Endothelial cell of umbilical vein (primary cell): ENCODE measurements at regions not wholly inside any gene's neighbourhood (a gene's known extent, or its start where the extent isn't known, plus 50 kb on each side); places are given as distances from the start of the nearest gene placed in this dataset.

ENCODE experiments used
- BruUV-seq: library from RNA; stranded (reverse); fragments of 400-500 nt; replicated peaks from 2 replicates; lab custom pipeline; 2021; lab: Mats Ljungman, UMichigan
- CTCF ChIA-PET: fragments of 300-600, 350-600 bp; sonication (Branson Sonifier 250); formaldehyde crosslinking; loops from one replicate; lab custom pipeline; 2021; ENCODE audit warnings: antibody characterized with exemption, inconsistent platforms; lab: Charles Lee
- POLR2A ChIA-PET: fragments of 300-600, 350-600 bp; sonication (Branson Sonifier 250); formaldehyde crosslinking; loops from one replicate; lab custom pipeline; 2021; ENCODE audit warnings: antibody characterized with exemption, inconsistent platforms; lab: Charles Lee
- DNase-seq: peaks from one replicate; pipeline ENCODE4 v3.0.0-alpha.2; 2011; ENCODE audit warnings: low read depth, low spot score
- FAIRE-seq: peaks from 2 replicates; lab custom pipeline; 2011; peaks lifted over from hg19 to GRCh38; lab: Jason Lieb, UNC
- H2AFZ ChIP-seq: 2 replicates; pipeline ENCODE4 v1.6.0; 2012; ENCODE audit warnings: low read depth, low read length, control low read depth, inconsistent platforms
- H3K27ac ChIP-seq: 2 replicates; pipeline ENCODE4 v1.5.1; 2011; ENCODE audit warnings: low read depth, mild to moderate bottlenecking, control low read depth, low read length, moderate library complexity; ENCODE audit not compliant: insufficient read depth
- H3K27me3 ChIP-seq, 2 experiments: 2 replicates each; pipeline versions ENCODE4 v1.6.0 to v1.6.1; 2011; ENCODE audit warnings: low read length in 2 of 2, mixed read lengths in 1 of 2; ENCODE audit not compliant: control insufficient read depth in 2 of 2, insufficient read depth in 2 of 2
- H3K36me3 ChIP-seq, 2 experiments: 2 replicates in 1 of 2; 3 replicates in 1 of 2; pipeline ENCODE4 v1.5.1; 2011; ENCODE audit warnings: low read length in 2 of 2, mild to moderate bottlenecking in 1 of 2, moderate library complexity in 1 of 2; ENCODE audit not compliant: control insufficient read depth in 2 of 2, insufficient read depth in 2 of 2; ENCODE audit errors: extremely low read depth in 1 of 2
- H3K4me1 ChIP-seq: 3 replicates; pipeline ENCODE4 v1.5.1; 2011; ENCODE audit warnings: mild to moderate bottlenecking, low read length; ENCODE audit not compliant: control insufficient read depth, insufficient read depth; ENCODE audit errors: extremely low read depth
- H3K4me2 ChIP-seq: 2 replicates; pipeline ENCODE4 v1.6.1; 2011; ENCODE audit warnings: low read length, control low read depth, mixed read lengths; ENCODE audit not compliant: insufficient read depth
- H3K4me3 ChIP-seq, 3 experiments: fragments of 200-600 bp in 1 of 3; sonication (generic), shearing (Covaris generic) in 1 of 3; replicated peaks in 1 of 3; 2 replicates each; pipeline ENCODE4 v1.5.1; 2011 to 2016; ENCODE audit warnings: control low read depth in 3 of 3, low read length in 3 of 3, mild to moderate bottlenecking in 2 of 3, inconsistent platforms in 1 of 3, low read depth in 1 of 3, moderate library complexity in 1 of 3; ENCODE audit not compliant: insufficient read depth in 1 of 3
- H3K79me2 ChIP-seq: 2 replicates; pipeline ENCODE4 v1.6.0; 2012; ENCODE audit warnings: low read length, inconsistent platforms; ENCODE audit not compliant: control insufficient read depth, insufficient read depth
- H3K9ac ChIP-seq: replicated peaks from 2 replicates; pipeline ENCODE3; 2011; ENCODE audit warnings: low read length, control low read depth; ENCODE audit not compliant: insufficient read depth; ENCODE audit errors: extremely low read depth
- H3K9me1 ChIP-seq: replicated peaks from 3 replicates; pipeline ENCODE4 v1.6.0; 2011; ENCODE audit warnings: mild to moderate bottlenecking, low read length; ENCODE audit not compliant: control insufficient read depth, insufficient read depth; ENCODE audit errors: extremely low read depth
- H3K9me3 ChIP-seq: replicated peaks from 2 replicates; pipeline ENCODE4 v1.5.1; 2012; ENCODE audit warnings: low read length, inconsistent platforms; ENCODE audit not compliant: control insufficient read depth, insufficient read depth
- H4K20me1 ChIP-seq: replicated peaks from 2 replicates; pipeline ENCODE3; 2011; ENCODE audit warnings: mild to moderate bottlenecking, low read length; ENCODE audit not compliant: control insufficient read depth, insufficient read depth; ENCODE audit errors: extremely low read depth
- EZH2 ChIP-seq: IDR thresholded peaks from 2 replicates; pipeline ENCODE4 v1.6.1; 2012; ENCODE audit warnings: borderline replicate concordance, low read depth, mild to moderate bottlenecking, moderate library complexity, low read length, inconsistent platforms; ENCODE audit not compliant: severe bottlenecking
- FOS ChIP-seq: IDR thresholded peaks from 2 replicates; pipeline ENCODE4 v1.6.1; 2011; ENCODE audit warnings: mild to moderate bottlenecking, low read length, moderate library complexity, borderline replicate concordance; ENCODE audit not compliant: insufficient read depth
- GATA2 ChIP-seq: IDR thresholded peaks from 2 replicates; pipeline ENCODE4 v1.7.0; 2011; ENCODE audit warnings: low read depth, mild to moderate bottlenecking, moderate library complexity, mixed read lengths, low read length; ENCODE audit not compliant: insufficient read length, insufficient read depth
- JUN ChIP-seq: IDR thresholded peaks from 2 replicates; pipeline ENCODE4 v1.6.1; 2011; ENCODE audit warnings: borderline replicate concordance, low read depth; ENCODE audit not compliant: insufficient read length, insufficient read depth
- MYC ChIP-seq: IDR thresholded peaks from one replicate; pipeline ENCODE4 v1.6.1; 2011; ENCODE audit warnings: mild to moderate bottlenecking, low read depth, low read length
- POLR2A ChIP-seq: IDR thresholded peaks from 2 replicates; pipeline ENCODE4 v1.6.1; 2012; ENCODE audit warnings: low read depth, mild to moderate bottlenecking, control low read depth, low read length
- POLR2AphosphoS5 ChIP-seq: IDR thresholded peaks from 2 replicates; pipeline ENCODE4 v1.6.1; 2012; ENCODE audit warnings: low read depth, mild to moderate bottlenecking, control low read depth, low read length, moderate library complexity; ENCODE audit not compliant: insufficient read depth
- dilution Hi-C: fragments of 300-500 bp; cut with MboI; formaldehyde crosslinking; loops from one replicate; pipeline ENCODE4 v1.15.0; 2019; ENCODE audit warnings: low sequenced_read_pairs; ENCODE audit not compliant: extremely low pct_ligation_motif_present
- intact Hi-C: fragments of 100-400 bp; cut with micrococcal nuclease; formaldehyde crosslinking; loops from one replicate; pipeline ENCODE4 v1.10.0; 2022
- TF ChIP-seq, protein P1 (sequence below): IDR thresholded peaks from 2 replicates; pipeline ENCODE4 v1.6.1; 2011; ENCODE audit not compliant: insufficient read depth, insufficient read length
- TF ChIP-seq, protein P2 (sequence below), 2 donors: IDR thresholded peaks; 1 replicate in 1 of 2; 2 replicates in 1 of 2; pipeline ENCODE4 v1.5.1; 2011; ENCODE audit warnings: low read length in 2 of 2, mild to moderate bottlenecking in 2 of 2, moderate library complexity in 2 of 2, control low read depth in 1 of 2, inconsistent platforms in 1 of 2, low read depth in 1 of 2; ENCODE audit not compliant: insufficient read depth in 1 of 2; ENCODE audit errors: extremely low read depth in 1 of 2

DNA sequence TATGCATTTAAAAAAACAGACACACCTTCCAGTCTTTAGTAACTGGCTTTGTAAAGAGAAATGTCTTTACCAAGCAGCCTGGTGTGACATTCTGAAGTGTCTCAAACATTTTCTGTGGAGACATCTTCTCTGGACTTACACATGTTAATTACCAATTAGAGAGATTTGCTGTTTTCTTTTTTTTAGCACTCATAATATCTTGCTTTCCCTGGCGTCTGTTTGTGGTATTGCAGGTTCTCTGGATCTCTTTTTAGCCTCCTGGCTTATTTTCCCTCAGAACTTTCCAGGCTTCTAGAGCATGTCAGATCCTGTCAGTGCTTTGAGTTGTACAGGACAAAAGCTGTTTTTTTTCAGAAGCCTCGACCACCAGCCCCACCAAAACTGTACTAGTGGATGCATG, 92.5 kb downstream of the MSX2 start:
- Histone ChIP-seq H3K4me3 (no peak overlapping the region), H2AFZ (no peak overlapping the region), H3K4me2 (no peak overlapping the region), H4K20me1 (no peaks in the 10 kb centered on the region), H3K9ac (no peak overlapping the region), H3K9me3 (peaks cover 2% of the 10 kb centered on the region), H3K4me1 (no peaks in the 10 kb centered on the region), H3K9me1 (no peaks in the 10 kb centered on the region), H3K27ac (no peak overlapping the region), H3K79me2 (no peaks in the 10 kb centered on the region), H3K27me3 (no peaks in the 10 kb centered on the region), H3K36me3 (no peaks in the 10 kb centered on the region)
- POLR2A ChIA-PET, result no interaction called here
- DNase-seq (no peak), FAIRE-seq (no peak)
- CTCF ChIA-PET, result no interaction called here
- no TSS peak for BruUV-seq
- intact Hi-C loops (no loop called here), dilution Hi-C loops (no loop called here)
- TF ChIP-seq JUN, result no peak
- TF ChIP-seq, protein P1, sequence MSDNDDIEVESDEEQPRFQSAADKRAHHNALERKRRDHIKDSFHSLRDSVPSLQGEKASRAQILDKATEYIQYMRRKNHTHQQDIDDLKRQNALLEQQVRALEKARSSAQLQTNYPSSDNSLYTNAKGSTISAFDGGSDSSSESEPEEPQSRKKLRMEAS, result no peak
- TF ChIP-seq POLR2A, result no peak
- TF ChIP-seq MYC, result no peak
- no peak for TF ChIP-seq FOS
- no peak for TF ChIP-seq GATA2
- no peak for TF ChIP-seq POLR2AphosphoS5
- TF ChIP-seq, protein P2, sequence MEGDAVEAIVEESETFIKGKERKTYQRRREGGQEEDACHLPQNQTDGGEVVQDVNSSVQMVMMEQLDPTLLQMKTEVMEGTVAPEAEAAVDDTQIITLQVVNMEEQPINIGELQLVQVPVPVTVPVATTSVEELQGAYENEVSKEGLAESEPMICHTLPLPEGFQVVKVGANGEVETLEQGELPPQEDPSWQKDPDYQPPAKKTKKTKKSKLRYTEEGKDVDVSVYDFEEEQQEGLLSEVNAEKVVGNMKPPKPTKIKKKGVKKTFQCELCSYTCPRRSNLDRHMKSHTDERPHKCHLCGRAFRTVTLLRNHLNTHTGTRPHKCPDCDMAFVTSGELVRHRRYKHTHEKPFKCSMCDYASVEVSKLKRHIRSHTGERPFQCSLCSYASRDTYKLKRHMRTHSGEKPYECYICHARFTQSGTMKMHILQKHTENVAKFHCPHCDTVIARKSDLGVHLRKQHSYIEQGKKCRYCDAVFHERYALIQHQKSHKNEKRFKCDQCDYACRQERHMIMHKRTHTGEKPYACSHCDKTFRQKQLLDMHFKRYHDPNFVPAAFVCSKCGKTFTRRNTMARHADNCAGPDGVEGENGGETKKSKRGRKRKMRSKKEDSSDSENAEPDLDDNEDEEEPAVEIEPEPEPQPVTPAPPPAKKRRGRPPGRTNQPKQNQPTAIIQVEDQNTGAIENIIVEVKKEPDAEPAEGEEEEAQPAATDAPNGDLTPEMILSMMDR (IDR thresholded peaks at IDR 0.05; ENCODE audit: extremely low read depth in 1 of 2, insufficient read depth in 1 of 2, low read depth in 1 of 2, low read length in 2 of 2), result no peak
- no peak for TF ChIP-seq EZH2
